HL-60 (cell line): ENCODE measurements at regions not wholly inside any gene's neighbourhood (a gene's known extent, or its start where the extent isn't known, plus 50 kb on each side); places are given as distances from the start of the nearest gene placed in this dataset.

Source experiments
- DNase-seq, 2 experiments: peaks; one replicate each; pipeline ENCODE4 v3.0.0-alpha.2; 2010 to 2020; ENCODE audit warnings: low read depth in 1 of 2, low spot score in 1 of 2
- H3K27ac ChIP-seq: fragments of 250-450 bp; sonication (Bioruptor Pico); replicated peaks from 2 replicates; pipeline ENCODE4 v1.5.1; 2020; ENCODE audit warnings: mild to moderate bottlenecking, moderate library complexity
- H3K27me3 ChIP-seq: fragments of 250-450 bp; sonication (Bioruptor Pico); 2 replicates; pipeline ENCODE4 v1.5.1; 2021; ENCODE audit warnings: mild to moderate bottlenecking, moderate library complexity; ENCODE audit not compliant: insufficient read depth, poor library complexity, severe bottlenecking
- H3K4me3 ChIP-seq: replicated peaks from 2 replicates; pipeline ENCODE4 v1.5.1; 2011; ENCODE audit warnings: mild to moderate bottlenecking, control low read depth, low read length; ENCODE audit not compliant: insufficient read depth
- CTCF ChIP-seq: IDR thresholded peaks from one replicate; pipeline ENCODE4 v1.5.1; 2011; ENCODE audit warnings: low read length, control low read depth, inconsistent platforms; ENCODE audit not compliant: insufficient read depth
- GABPA ChIP-seq: IDR thresholded peaks from 2 replicates; pipeline ENCODE4 v1.6.1; 2012; ENCODE audit warnings: low read depth
- POLR2AphosphoS5 ChIP-seq: IDR thresholded peaks from 2 replicates; pipeline ENCODE4 v1.6.1; 2012; ENCODE audit warnings: low read depth
- SPI1 ChIP-seq: IDR thresholded peaks from 2 replicates; pipeline ENCODE4 v1.6.1; 2012; ENCODE audit warnings: low read depth, mild to moderate bottlenecking, borderline replicate concordance
- TF ChIP-seq, protein P1 (sequence below): IDR thresholded peaks from 2 replicates; pipeline ENCODE4 v1.6.1; 2012; ENCODE audit warnings: low read depth; ENCODE audit not compliant: insufficient replicate concordance

DNA sequence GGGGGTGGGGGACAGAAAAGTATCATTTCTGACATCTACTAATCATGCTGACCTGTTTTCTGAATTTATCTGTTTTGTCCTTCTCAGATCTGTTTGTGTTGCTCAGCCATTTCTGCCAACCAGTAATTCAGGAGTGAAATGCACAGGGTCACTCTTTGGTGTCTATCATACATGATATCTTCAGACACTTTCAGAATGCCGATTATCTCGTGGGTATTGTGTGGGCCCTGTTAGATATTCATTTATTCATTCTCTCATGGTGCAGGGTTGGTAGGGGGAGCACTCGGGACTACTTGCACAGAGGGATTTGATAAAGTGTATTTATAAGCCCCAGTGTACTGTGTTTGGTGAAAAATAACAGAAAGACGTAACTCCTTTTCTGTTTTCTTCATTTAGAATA, 101.2 kb upstream of the CITED2 start:
- Histone ChIP-seq H3K4me3 (no peak overlapping the region), H3K27me3 (no peaks in the 10 kb centered on the region), H3K27ac (peak overlapping the region; percentile 18; the same call in 1 of the 2 replicates)
- DNase-seq, result no peak
- TF ChIP-seq SPI1, result no peak
- TF ChIP-seq, protein P1, sequence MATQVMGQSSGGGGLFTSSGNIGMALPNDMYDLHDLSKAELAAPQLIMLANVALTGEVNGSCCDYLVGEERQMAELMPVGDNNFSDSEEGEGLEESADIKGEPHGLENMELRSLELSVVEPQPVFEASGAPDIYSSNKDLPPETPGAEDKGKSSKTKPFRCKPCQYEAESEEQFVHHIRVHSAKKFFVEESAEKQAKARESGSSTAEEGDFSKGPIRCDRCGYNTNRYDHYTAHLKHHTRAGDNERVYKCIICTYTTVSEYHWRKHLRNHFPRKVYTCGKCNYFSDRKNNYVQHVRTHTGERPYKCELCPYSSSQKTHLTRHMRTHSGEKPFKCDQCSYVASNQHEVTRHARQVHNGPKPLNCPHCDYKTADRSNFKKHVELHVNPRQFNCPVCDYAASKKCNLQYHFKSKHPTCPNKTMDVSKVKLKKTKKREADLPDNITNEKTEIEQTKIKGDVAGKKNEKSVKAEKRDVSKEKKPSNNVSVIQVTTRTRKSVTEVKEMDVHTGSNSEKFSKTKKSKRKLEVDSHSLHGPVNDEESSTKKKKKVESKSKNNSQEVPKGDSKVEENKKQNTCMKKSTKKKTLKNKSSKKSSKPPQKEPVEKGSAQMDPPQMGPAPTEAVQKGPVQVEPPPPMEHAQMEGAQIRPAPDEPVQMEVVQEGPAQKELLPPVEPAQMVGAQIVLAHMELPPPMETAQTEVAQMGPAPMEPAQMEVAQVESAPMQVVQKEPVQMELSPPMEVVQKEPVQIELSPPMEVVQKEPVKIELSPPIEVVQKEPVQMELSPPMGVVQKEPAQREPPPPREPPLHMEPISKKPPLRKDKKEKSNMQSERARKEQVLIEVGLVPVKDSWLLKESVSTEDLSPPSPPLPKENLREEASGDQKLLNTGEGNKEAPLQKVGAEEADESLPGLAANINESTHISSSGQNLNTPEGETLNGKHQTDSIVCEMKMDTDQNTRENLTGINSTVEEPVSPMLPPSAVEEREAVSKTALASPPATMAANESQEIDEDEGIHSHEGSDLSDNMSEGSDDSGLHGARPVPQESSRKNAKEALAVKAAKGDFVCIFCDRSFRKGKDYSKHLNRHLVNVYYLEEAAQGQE, result no peak
- TF ChIP-seq POLR2AphosphoS5, result no peak

GRCh38 chr6:139475241-139475640, 100.8 kb upstream of the CITED2 start:
- Histone ChIP-seq H3K27ac (peak overlapping the region; percentile 67; the same call in 1 of the 2 replicates), H3K4me3 (no peak overlapping the region), H3K27me3 (no peaks in the 10 kb centered on the region)
- TF ChIP-seq POLR2AphosphoS5, result no peak
- TF ChIP-seq SPI1, result no peak
- TF ChIP-seq, protein P1, result no peak
- no peak for TF ChIP-seq CTCF
- TF ChIP-seq GABPA, result no peak
- DNase-seq, result no peak

DNA sequence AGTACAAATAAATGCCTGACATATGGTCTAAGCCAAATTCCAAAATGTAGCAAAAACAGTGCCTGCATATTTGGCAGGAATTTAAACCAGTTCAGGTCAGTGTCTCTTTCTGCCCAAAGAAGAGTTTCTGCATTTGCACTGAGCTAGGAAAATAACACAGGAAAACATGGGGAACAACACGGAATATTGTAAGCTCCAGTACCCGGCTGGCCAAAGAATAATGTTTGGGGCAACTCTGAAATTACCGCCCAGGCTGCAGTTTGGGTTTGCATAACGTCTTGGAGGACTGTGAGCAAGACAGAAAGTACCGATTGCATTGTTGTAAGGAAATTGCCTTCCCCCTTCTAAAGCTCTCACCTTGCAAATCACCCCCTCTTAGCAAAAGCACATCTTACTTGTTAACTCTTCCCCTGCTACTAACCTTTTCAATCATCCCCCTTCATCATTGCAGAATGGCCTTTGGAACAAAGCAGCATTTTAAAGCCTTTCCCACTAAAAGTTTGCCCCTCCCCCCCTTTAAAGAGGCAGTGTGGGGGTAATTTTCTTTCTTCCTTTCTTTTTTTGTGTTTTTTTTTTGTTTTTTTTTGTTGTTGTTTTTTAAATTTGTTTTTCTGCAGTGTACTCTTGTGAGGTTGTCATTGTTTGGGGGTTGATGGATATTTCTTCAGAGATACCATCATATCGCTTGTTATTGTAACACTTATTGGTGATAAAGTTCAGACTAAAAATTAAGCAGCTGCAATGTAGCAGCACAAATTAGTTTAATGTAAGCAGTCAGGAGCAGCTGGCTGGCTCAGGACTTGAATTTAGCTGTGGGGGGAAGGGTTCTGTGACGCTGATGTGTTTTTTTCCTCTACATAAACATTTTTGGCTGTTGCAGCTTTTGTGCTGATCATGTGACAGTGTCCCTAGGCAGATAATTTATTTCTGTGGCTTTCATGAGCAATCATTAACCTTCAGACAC, 100.0 kb upstream of the CITED2 start:
- H3K4me3 ChIP-seq, result no peak overlapping the region; the same call in 1 of the 2 replicates
- H3K27ac ChIP-seq, result peak overlapping the region; percentile 67
- no peak for TF ChIP-seq CTCF
- TF ChIP-seq GABPA, result no peak
- no peak for TF ChIP-seq SPI1
- TF ChIP-seq, protein P1, result no peak
- TF ChIP-seq POLR2AphosphoS5, result no peak
- no peaks in the 10 kb centered on the region for H3K27me3 ChIP-seq
- peak in 1 of 2 experiments; percentile 64 for DNase-seq
